ENCODE measurements at regions not wholly inside any gene's neighbourhood (a gene's known extent, or its start where the extent isn't known, plus 50 kb on each side); places are given as distances from the start of the nearest gene placed in this dataset.

DNA sequence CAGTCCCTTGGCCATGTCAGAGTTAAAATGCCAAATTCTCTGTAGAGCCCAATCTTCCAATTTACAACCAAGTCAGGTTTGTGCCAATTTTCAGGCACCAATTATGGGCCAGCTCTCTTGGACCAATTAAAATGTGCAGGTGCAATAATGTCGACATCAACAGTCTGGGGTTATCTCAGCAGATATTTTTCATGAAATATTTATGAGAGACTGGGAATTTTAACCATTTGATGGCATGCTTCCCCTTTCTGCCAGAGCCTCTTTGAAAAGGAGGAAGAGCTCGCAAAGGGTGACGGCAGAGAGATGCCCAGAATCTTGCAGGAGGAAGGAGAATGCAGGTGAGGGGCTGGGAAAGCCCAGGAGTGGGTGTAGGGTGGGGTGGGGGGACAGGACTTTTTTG is 100.8 kb upstream of the SYT13 start:
- Histone ChIP-seq H3K36me3 (no peaks in the 10 kb centered on the region), H3K27ac (no peak overlapping the region), H3K4me3 (no peak overlapping the region), H3K4me1 (peaks cover 0 to 7% of the 10 kb centered on the region in 2 donors), H3K9me3 (no peaks in the 10 kb centered on the region), H3K27me3 (no peaks in the 10 kb centered on the region)
- TF ChIP-seq, protein P1, sequence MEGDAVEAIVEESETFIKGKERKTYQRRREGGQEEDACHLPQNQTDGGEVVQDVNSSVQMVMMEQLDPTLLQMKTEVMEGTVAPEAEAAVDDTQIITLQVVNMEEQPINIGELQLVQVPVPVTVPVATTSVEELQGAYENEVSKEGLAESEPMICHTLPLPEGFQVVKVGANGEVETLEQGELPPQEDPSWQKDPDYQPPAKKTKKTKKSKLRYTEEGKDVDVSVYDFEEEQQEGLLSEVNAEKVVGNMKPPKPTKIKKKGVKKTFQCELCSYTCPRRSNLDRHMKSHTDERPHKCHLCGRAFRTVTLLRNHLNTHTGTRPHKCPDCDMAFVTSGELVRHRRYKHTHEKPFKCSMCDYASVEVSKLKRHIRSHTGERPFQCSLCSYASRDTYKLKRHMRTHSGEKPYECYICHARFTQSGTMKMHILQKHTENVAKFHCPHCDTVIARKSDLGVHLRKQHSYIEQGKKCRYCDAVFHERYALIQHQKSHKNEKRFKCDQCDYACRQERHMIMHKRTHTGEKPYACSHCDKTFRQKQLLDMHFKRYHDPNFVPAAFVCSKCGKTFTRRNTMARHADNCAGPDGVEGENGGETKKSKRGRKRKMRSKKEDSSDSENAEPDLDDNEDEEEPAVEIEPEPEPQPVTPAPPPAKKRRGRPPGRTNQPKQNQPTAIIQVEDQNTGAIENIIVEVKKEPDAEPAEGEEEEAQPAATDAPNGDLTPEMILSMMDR (IDR thresholded peaks at IDR 0.05): no peak
- no peak for DNase-seq (ENCODE audit: low spot score)

DNA sequence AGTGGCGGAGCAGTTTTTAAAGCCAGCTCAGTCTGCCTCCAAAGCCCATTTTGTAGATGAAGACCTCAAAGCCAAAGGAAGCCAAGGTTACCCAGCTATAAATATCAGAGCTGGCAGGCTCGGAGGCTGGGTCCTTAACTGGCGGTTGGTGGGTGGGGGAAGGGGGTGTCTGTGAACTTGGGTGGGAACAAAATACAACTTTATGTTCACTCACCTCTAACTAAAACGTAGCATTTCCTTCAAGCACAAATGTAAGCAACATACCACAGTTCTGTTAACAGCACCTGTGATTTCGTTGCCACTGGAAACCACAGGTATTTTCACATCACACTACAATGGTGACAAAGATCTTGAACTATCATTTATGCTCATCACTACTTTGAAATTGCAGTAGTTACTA is 99.7 kb upstream of the SYT13 start:
- Histone ChIP-seq H3K9me3 (no peaks in the 10 kb centered on the region), H3K36me3 (no peaks in the 10 kb centered on the region), H3K4me3 (no peak overlapping the region), H3K27ac (no peak overlapping the region), H3K4me1 (peaks cover 0 to 7% of the 10 kb centered on the region in 2 donors), H3K27me3 (no peaks in the 10 kb centered on the region)
- TF ChIP-seq, protein P1 (IDR thresholded peaks at IDR 0.05): no peak
- DNase-seq (ENCODE audit: low spot score): no peak

DNA sequence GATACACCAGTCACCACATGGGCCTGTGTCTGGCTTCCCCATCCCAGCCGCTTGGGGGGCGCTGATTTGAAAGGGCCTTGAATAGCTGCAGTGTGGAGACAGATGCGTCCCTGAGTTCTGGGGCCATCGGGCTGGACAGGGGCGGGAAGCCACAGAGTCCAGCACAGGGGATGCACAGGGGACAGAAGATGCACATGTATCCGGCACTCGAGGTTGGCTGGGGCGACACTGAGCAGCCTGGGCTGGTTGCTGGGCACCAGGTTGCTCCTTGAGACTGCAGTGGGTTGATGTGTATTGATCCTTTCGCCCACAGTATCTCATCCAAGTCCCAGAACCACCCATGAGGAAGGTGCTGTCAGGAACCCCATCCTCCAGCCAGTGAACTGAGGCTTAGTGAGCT is 99.3 kb upstream of the SYT13 start:
- Histone ChIP-seq H3K4me1 (peaks cover 0 to 7% of the 10 kb centered on the region in 2 donors), H3K27ac (no peak overlapping the region), H3K9me3 (no peaks in the 10 kb centered on the region), H3K4me3 (no peak overlapping the region), H3K36me3 (no peaks in the 10 kb centered on the region), H3K27me3 (no peaks in the 10 kb centered on the region)
- no peak for DNase-seq (ENCODE audit: low spot score)
- TF ChIP-seq, protein P1 (IDR thresholded peaks at IDR 0.05): no peak

DNA sequence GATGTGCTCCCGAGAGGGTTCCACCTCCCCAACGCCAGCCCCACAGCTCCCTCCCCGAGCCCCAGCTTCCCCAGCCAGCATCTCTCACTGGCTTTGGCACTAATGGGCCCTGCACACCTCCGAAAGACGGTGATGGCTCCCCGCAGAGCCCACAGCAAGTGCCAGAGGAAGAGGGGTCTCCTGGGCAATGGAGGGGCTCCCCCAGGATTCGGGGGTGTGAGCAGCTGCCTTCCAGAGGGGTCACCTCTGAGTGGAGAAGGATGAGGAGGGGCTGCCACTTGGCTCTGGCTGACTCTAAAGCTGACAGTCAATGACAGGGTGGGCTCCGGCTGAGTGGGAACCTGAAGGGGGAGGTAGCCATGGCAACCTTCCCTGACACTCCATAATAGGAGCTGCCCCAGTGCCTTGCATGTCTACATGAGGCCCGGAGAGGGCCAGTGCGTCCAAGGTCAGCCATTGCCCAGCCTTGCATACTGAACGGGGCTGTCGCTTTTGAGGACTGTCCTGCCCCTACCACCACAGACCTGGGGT is 98.6 kb upstream of the SYT13 start:
- DNase-seq (ENCODE audit: low spot score): no peak
- peaks cover 0 to 7% of the 10 kb centered on the region in 2 donors for H3K4me1 ChIP-seq
- no peak overlapping the region for H3K27ac ChIP-seq
- TF ChIP-seq, protein P1 (IDR thresholded peaks at IDR 0.05): no peak
- H3K36me3 ChIP-seq: no peaks in the 10 kb centered on the region
- no peaks in the 10 kb centered on the region for H3K27me3 ChIP-seq
- H3K4me3 ChIP-seq: no peak overlapping the region
- no peaks in the 10 kb centered on the region for H3K9me3 ChIP-seq

DNA sequence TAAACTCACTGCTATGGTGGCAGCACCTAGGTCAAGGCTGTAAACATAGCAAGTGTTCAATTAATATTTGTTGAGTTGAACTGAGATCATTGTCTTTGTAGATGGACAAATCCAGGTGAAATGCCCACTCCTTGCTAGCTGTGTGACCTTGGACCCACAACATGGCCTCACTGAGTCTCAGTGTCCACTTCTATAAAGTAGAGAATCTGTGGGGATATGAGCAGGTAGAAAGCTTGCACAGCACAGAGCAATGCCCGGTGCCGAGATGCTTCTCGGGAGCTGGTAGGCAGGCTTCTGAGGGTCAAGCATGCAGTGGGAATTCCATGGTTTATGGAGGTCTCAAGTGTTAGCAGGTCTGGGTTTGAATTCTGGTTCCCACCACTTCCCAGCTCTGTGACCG is 97.9 kb upstream of the SYT13 start:
- H3K27me3 ChIP-seq: no peaks in the 10 kb centered on the region
- TF ChIP-seq, protein P1 (IDR thresholded peaks at IDR 0.05): no peak
- no peaks in the 10 kb centered on the region for H3K36me3 ChIP-seq
- no peak for DNase-seq (ENCODE audit: low spot score)
- no peak overlapping the region for H3K4me3 ChIP-seq
- H3K4me1 ChIP-seq: peaks cover 0 to 7% of the 10 kb centered on the region in 2 donors
- no peaks in the 10 kb centered on the region for H3K9me3 ChIP-seq
- H3K27ac ChIP-seq: no peak overlapping the region

DNA sequence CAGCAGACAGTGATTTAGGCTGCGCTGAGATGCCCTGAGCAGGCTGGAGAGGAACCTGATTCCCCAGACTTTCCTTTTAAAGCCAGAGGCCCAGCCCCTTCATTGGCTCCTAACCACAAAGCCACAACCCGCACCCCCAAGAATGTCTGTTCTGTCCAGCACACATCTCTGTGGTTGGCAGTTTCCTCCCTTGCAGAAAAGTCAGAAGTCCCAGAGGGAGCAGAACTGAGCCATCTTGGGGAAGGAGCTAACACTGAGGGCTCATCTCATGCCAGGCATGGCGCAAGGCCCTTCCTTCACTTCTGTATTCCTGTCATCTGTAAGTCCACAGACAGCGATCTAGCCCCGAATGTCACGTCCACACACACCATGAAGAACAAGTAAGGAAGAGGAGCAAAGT is 97.1 kb upstream of the SYT13 start:
- TF ChIP-seq, protein P1 (IDR thresholded peaks at IDR 0.05): no peak
- Histone ChIP-seq H3K27ac (no peak overlapping the region), H3K27me3 (no peaks in the 10 kb centered on the region), H3K36me3 (no peaks in the 10 kb centered on the region), H3K9me3 (no peaks in the 10 kb centered on the region), H3K4me3 (no peak overlapping the region), H3K4me1 (peaks cover 0 to 7% of the 10 kb centered on the region in 2 donors)
- no peak for DNase-seq (ENCODE audit: low spot score)
